ENCODE measurements at regions not wholly inside any gene's neighbourhood (a gene's known extent, or its start where the extent isn't known, plus 50 kb on each side); places are given as distances from the start of the nearest gene placed in this dataset.
A peak's percentile ranks its signal among the peaks of the same experiment; 100 is the strongest.
"Not testable (repeated sequence)": the region's sequence is repeated elsewhere in the genome, so short reads cannot be mapped to it uniquely, and the experiment has no call there.

GRCh38 chr4:189823591-189823990 lies 117.1 kb upstream of the FRG1 start:
- H3K9me3 Mint-ChIP-seq: no peaks in the 10 kb centered on the region
- no peaks in the 10 kb centered on the region for H3K27me3 Mint-ChIP-seq
- no peak overlapping the region for H3K4me3 Mint-ChIP-seq
- H3K36me3 Mint-ChIP-seq (ENCODE audit: low read depth): no peaks in the 10 kb centered on the region
- no peak overlapping the region for H3K27ac Mint-ChIP-seq
- no peaks in the 10 kb centered on the region for H3K4me1 Mint-ChIP-seq (ENCODE audit: low read depth)
- no peak for DNase-seq

GRCh38 chr4:189825466-189825865 lies 115.2 kb upstream of the FRG1 start:
- H3K4me1 Mint-ChIP-seq (ENCODE audit: low read depth): no peaks in the 10 kb centered on the region
- H3K27me3 Mint-ChIP-seq: no peaks in the 10 kb centered on the region
- DNase-seq: no peak
- no peaks in the 10 kb centered on the region for H3K9me3 Mint-ChIP-seq
- no peak overlapping the region for H3K4me3 Mint-ChIP-seq
- H3K27ac Mint-ChIP-seq: no peak overlapping the region
- H3K36me3 Mint-ChIP-seq (ENCODE audit: low read depth): no peaks in the 10 kb centered on the region

GRCh38 chr4:189826657-189827056 lies 114.0 kb upstream of the FRG1 start:
- DNase-seq: no peak
- Mint-ChIP-seq H3K36me3 (ENCODE audit: low read depth) (no peaks in the 10 kb centered on the region), H3K4me3 (no peak overlapping the region), H3K27me3 (no peaks in the 10 kb centered on the region), H3K27ac (no peak overlapping the region), H3K9me3 (no peaks in the 10 kb centered on the region), H3K4me1 (ENCODE audit: low read depth) (no peaks in the 10 kb centered on the region)

GRCh38 chr4:189828081-189828697 lies 112.5 kb upstream of the FRG1 start:
- Mint-ChIP-seq H3K27ac (no peak overlapping the region), H3K27me3 (no peaks in the 10 kb centered on the region), H3K4me3 (no peak overlapping the region), H3K36me3 (ENCODE audit: low read depth) (no peaks in the 10 kb centered on the region), H3K9me3 (no peaks in the 10 kb centered on the region), H3K4me1 (ENCODE audit: low read depth) (no peaks in the 10 kb centered on the region)
- no peak for DNase-seq

GRCh38 chr4:189832528-189832927 lies 108.1 kb upstream of the FRG1 start:
- H3K9me3 Mint-ChIP-seq: no peaks in the 10 kb centered on the region
- DNase-seq: no peak
- no peaks in the 10 kb centered on the region for H3K36me3 Mint-ChIP-seq (ENCODE audit: low read depth)
- H3K27me3 Mint-ChIP-seq: no peaks in the 10 kb centered on the region
- H3K27ac Mint-ChIP-seq: no peak overlapping the region
- H3K4me3 Mint-ChIP-seq: no peak overlapping the region
- H3K4me1 Mint-ChIP-seq (ENCODE audit: low read depth): no peaks in the 10 kb centered on the region

- no peak overlapping the region for H3K27ac Mint-ChIP-seq
- H3K9me3 Mint-ChIP-seq: no peaks in the 10 kb centered on the region
- no peaks in the 10 kb centered on the region for H3K36me3 Mint-ChIP-seq (ENCODE audit: low read depth)
- H3K27me3 Mint-ChIP-seq: no peaks in the 10 kb centered on the region
- H3K4me3 Mint-ChIP-seq: no peak overlapping the region
- no peaks in the 10 kb centered on the region for H3K4me1 Mint-ChIP-seq (ENCODE audit: low read depth)
- DNase-seq: no peak
These were observed 106.1 kb upstream of the FRG1 start for GRCh38 chr4:189834616-189835015.

GRCh38 chr4:189835505-189835904 lies 105.2 kb upstream of the FRG1 start:
- Mint-ChIP-seq H3K4me1 (ENCODE audit: low read depth) (no peaks in the 10 kb centered on the region), H3K27ac (no peak overlapping the region), H3K9me3 (no peaks in the 10 kb centered on the region), H3K27me3 (no peaks in the 10 kb centered on the region), H3K4me3 (no peak overlapping the region), H3K36me3 (ENCODE audit: low read depth) (no peaks in the 10 kb centered on the region)
- no peak for DNase-seq

GRCh38 chr4:189837471-189837870 lies 103.2 kb upstream of the FRG1 start:
- DNase-seq: no peak
- Mint-ChIP-seq H3K27me3 (no peaks in the 10 kb centered on the region), H3K9me3 (no peaks in the 10 kb centered on the region), H3K36me3 (ENCODE audit: low read depth) (no peaks in the 10 kb centered on the region), H3K27ac (no peak overlapping the region), H3K4me3 (no peak overlapping the region), H3K4me1 (ENCODE audit: low read depth) (no peaks in the 10 kb centered on the region)

GRCh38 chr4:189838821-189839497 lies 101.7 kb upstream of the FRG1 start:
- no peak overlapping the region for H3K27ac Mint-ChIP-seq
- H3K27me3 Mint-ChIP-seq: no peaks in the 10 kb centered on the region
- DNase-seq: no peak
- H3K9me3 Mint-ChIP-seq: no peaks in the 10 kb centered on the region
- H3K4me1 Mint-ChIP-seq (ENCODE audit: low read depth): no peaks in the 10 kb centered on the region
- H3K36me3 Mint-ChIP-seq (ENCODE audit: low read depth): no peaks in the 10 kb centered on the region
- no peak overlapping the region for H3K4me3 Mint-ChIP-seq

GRCh38 chr4:189840356-189840755 lies 100.3 kb upstream of the FRG1 start:
- Mint-ChIP-seq H3K27me3 (no peaks in the 10 kb centered on the region), H3K4me3 (no peak overlapping the region), H3K27ac (no peak overlapping the region), H3K4me1 (ENCODE audit: low read depth) (no peaks in the 10 kb centered on the region), H3K9me3 (no peaks in the 10 kb centered on the region), H3K36me3 (ENCODE audit: low read depth) (no peaks in the 10 kb centered on the region)
- DNase-seq: no peak

- Mint-ChIP-seq H3K27ac (no peak overlapping the region), H3K4me3 (no peak overlapping the region), H3K9me3 (no peaks in the 10 kb centered on the region)
These were observed 97.2 kb upstream of the FRG1 start for GRCh38 chr4:189843413-189844009.

GRCh38 chr4:189845145-189845846 lies 95.4 kb upstream of the FRG1 start:
- Mint-ChIP-seq H3K4me1 (ENCODE audit: low read depth) (no peaks in the 10 kb centered on the region), H3K27ac (no peak overlapping the region), H3K36me3 (ENCODE audit: low read depth) (no peaks in the 10 kb centered on the region), H3K4me3 (no peak overlapping the region), H3K27me3 (no peaks in the 10 kb centered on the region), H3K9me3 (no peaks in the 10 kb centered on the region)
- DNase-seq: no peak

More at GRCh38 chr4:189843413-189844009, 97.2 kb upstream of the FRG1 start:
- no peaks in the 10 kb centered on the region for H3K36me3 Mint-ChIP-seq (ENCODE audit: low read depth)
- no peaks in the 10 kb centered on the region for H3K27me3 Mint-ChIP-seq
- no peaks in the 10 kb centered on the region for H3K4me1 Mint-ChIP-seq (ENCODE audit: low read depth)
- DNase-seq: no peak

GRCh38 chr4:189846094-189846493 lies 94.6 kb upstream of the FRG1 start:
- H3K9me3 Mint-ChIP-seq; H3K36me3 Mint-ChIP-seq (ENCODE audit: low read depth); DNase-seq; H3K4me1 Mint-ChIP-seq (ENCODE audit: low read depth); H3K4me3 Mint-ChIP-seq; H3K27ac Mint-ChIP-seq; H3K27me3 Mint-ChIP-seq: not testable (repeated sequence)

GRCh38 chr4:189846608-189847007 lies 94.1 kb upstream of the FRG1 start:
- H3K4me3 Mint-ChIP-seq; H3K27me3 Mint-ChIP-seq; H3K4me1 Mint-ChIP-seq (ENCODE audit: low read depth); H3K27ac Mint-ChIP-seq; H3K9me3 Mint-ChIP-seq; DNase-seq; H3K36me3 Mint-ChIP-seq (ENCODE audit: low read depth): not testable (repeated sequence)

GRCh38 chr4:189848672-189849071 lies 92.0 kb upstream of the FRG1 start:
- not testable (repeated sequence) for H3K4me3 Mint-ChIP-seq; H3K27me3 Mint-ChIP-seq; H3K27ac Mint-ChIP-seq; H3K9me3 Mint-ChIP-seq; H3K36me3 Mint-ChIP-seq (ENCODE audit: low read depth); H3K4me1 Mint-ChIP-seq (ENCODE audit: low read depth)
- DNase-seq: peak; percentile 32

Measured in activated T-cell treated with anti-CD3 and anti-CD28 coated beads, Interleukin-2, amount 50 U/mL, for 24 hours (primary cell).